COLO668 (cell line): ENCODE measurements at regions not wholly inside any gene's neighbourhood (a gene's known extent, or its start where the extent isn't known, plus 50 kb on each side); places are given as distances from the start of the nearest gene placed in this dataset.
A peak's percentile ranks its signal among the peaks of the same experiment; 100 is the strongest.

Experiments used
- DNase-seq: peaks from one replicate; lab custom pipeline; 2025; ENCODE audit not compliant: unreplicated experiment; lab: John Stamatoyannopoulos, UW

GRCh38 chr2:147560810-147561535 lies 283.9 kb upstream of the ACVR2A start:
- DNase-seq = no peak

GRCh38 chr2:147559070-147559725 lies 285.6 kb upstream of the ACVR2A start:
- DNase-seq = no peak

GRCh38 chr2:147558620-147559019 lies 286.2 kb upstream of the ACVR2A start:
- no peak for DNase-seq

- DNase-seq = no peak
These were observed 290.2 kb upstream of the ACVR2A start for GRCh38 chr2:147554521-147555107.

GRCh38 chr2:147553775-147554271 lies 291.0 kb upstream of the ACVR2A start:
- DNase-seq = no peak

GRCh38 chr2:147550995-147551731 lies 293.7 kb upstream of the ACVR2A start:
- no peak for DNase-seq

- DNase-seq = no peak
These were observed 295.8 kb upstream of the ACVR2A start for GRCh38 chr2:147549054-147549453.

GRCh38 chr2:147548451-147548850 lies 296.4 kb upstream of the ACVR2A start:
- DNase-seq = no peak

- no peak for DNase-seq
These were observed 297.4 kb upstream of the ACVR2A start for GRCh38 chr2:147547440-147547839.

GRCh38 chr2:147546109-147546508 lies 298.7 kb upstream of the ACVR2A start:
- no peak for DNase-seq

- DNase-seq = no peak
These were observed 301.8 kb upstream of the ACVR2A start for GRCh38 chr2:147543056-147543455.

GRCh38 chr2:147542351-147542750 lies 302.5 kb upstream of the ACVR2A start:
- DNase-seq = no peak

GRCh38 chr2:147541314-147541713 lies 303.5 kb upstream of the ACVR2A start:
- no peak for DNase-seq

GRCh38 chr2:147538821-147539220 lies 306.0 kb upstream of the ACVR2A start:
- DNase-seq = no peak

GRCh38 chr2:147538088-147538487 lies 306.7 kb upstream of the ACVR2A start:
- DNase-seq = no peak

- no peak for DNase-seq
These were observed 313.6 kb upstream of the ACVR2A start for GRCh38 chr2:147531269-147531668.

- no peak for DNase-seq
These were observed 314.8 kb upstream of the ACVR2A start for GRCh38 chr2:147530033-147530432.

GRCh38 chr2:147525819-147526489 lies 318.9 kb upstream of the ACVR2A start:
- DNase-seq = peak; percentile 50

- DNase-seq = no peak
These were observed 319.9 kb upstream of the ACVR2A start for GRCh38 chr2:147524912-147525311.

GRCh38 chr2:147523415-147523814 lies 321.4 kb upstream of the ACVR2A start:
- no peak for DNase-seq

GRCh38 chr2:147521936-147522335 lies 322.9 kb upstream of the ACVR2A start:
- DNase-seq = no peak
